Hepatocyte (in vitro differentiated cells): ENCODE measurements at regions not wholly inside any gene's neighbourhood (a gene's known extent, or its start where the extent isn't known, plus 50 kb on each side); places are given as distances from the start of the nearest gene placed in this dataset.

Experiments
- CTCF ChIP-seq: fragments of 200-600 bp; sonication (generic); IDR thresholded peaks from 2 replicates; pipeline ENCODE4 v1.5.1; 2016; ENCODE audit warnings: antibody characterized with exemption, mild to moderate bottlenecking; ENCODE audit not compliant: poor library complexity
- EZH2 ChIP-seq: fragments of 200-600 bp; sonication (generic); IDR thresholded peaks from 2 replicates; pipeline ENCODE4 v1.6.1; 2016; ENCODE audit warnings: antibody characterized with exemption, mild to moderate bottlenecking, borderline replicate concordance
- EZH2phosphoT487 ChIP-seq: fragments of 200-600 bp; sonication (generic); IDR thresholded peaks from one replicate; pipeline ENCODE4 v1.6.1; 2018; ENCODE audit warnings: antibody characterized with exemption, mild to moderate bottlenecking, low read depth, moderate library complexity; ENCODE audit not compliant: unreplicated experiment, severe bottlenecking

- no peak for TF ChIP-seq CTCF
- TF ChIP-seq EZH2 = no peak
- no peak for TF ChIP-seq EZH2phosphoT487
These were observed 53.6 kb upstream of the INCENP start for GRCh38 chr11:62069986-62070919.
